ENCODE measurements at regions not wholly inside any gene's neighbourhood (a gene's known extent, or its start where the extent isn't known, plus 50 kb on each side); places are given as distances from the start of the nearest gene placed in this dataset.

DNA sequence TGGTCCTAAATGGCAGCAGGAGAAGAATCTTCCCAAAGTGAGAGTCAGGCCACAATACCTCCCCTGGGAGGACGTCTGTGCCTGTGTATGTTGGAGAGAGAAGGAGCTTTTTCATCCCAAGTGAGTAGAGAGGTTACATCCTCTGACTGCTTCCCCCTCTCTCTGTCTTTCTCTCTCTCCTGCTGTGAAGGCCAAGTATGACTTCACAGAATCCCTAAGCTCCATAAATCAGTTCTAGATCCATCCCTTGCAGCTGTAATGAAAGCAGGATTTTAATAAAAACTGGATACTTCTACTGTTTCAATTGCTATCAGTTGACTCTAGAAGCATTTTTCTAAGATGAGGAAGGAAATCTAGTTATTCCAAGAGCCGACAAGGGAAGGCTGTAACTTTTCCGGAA is 389.1 kb upstream of the PROK2 start:
- TF ChIP-seq CTCF (conservative IDR thresholded peaks at IDR 0.05; ENCODE audit: low read depth, low read length) = no peak
- no peak for TF ChIP-seq USF2 (IDR thresholded peaks at IDR 0.05; ENCODE audit: low read depth, low read length)
- TF ChIP-seq RAD21 (IDR thresholded peaks at IDR 0.05; ENCODE audit: low read length) = no peak
- TF ChIP-seq POLR2A (IDR thresholded peaks at IDR 0.05; ENCODE audit: low read depth, low read length) = no peak
- TF ChIP-seq BHLHE40 (IDR thresholded peaks at IDR 0.05; ENCODE audit: low read depth, low read length) = no peak
- TF ChIP-seq SMC3 (IDR thresholded peaks at IDR 0.05; ENCODE audit: low read depth, low read length) = no peak
- TF ChIP-seq RFX5 (IDR thresholded peaks at IDR 0.05; ENCODE audit: low read depth, low read length) = no peak

All from IMR-90 (cell line).